Muscle layer of duodenum (tissue), 2 donors: ENCODE measurements at regions not wholly inside any gene's neighbourhood (a gene's known extent, or its start where the extent isn't known, plus 50 kb on each side); places are given as distances from the start of the nearest gene placed in this dataset.

Source experiments
- H3K27ac ChIP-seq: one replicate; pipeline ENCODE4 v1.7.0; 2013; ENCODE audit warnings: mild to moderate bottlenecking, low read length
- H3K27me3 ChIP-seq: one replicate; pipeline ENCODE4 v1.7.0; 2013; ENCODE audit warnings: low read depth, mild to moderate bottlenecking, control low read depth, low read length
- H3K36me3 ChIP-seq, 2 donors: one replicate each; pipeline ENCODE4 v1.7.0; 2013; ENCODE audit warnings: low read length in 2 of 2, control low read depth in 1 of 2, mild to moderate bottlenecking in 1 of 2; ENCODE audit not compliant: insufficient read depth in 2 of 2, control insufficient read depth in 1 of 2
- H3K4me1 ChIP-seq, 2 donors: one replicate each; pipeline ENCODE4 v1.7.0; 2013; ENCODE audit warnings: low read length in 2 of 2, mild to moderate bottlenecking in 2 of 2, control low read depth in 1 of 2, moderate library complexity in 1 of 2; ENCODE audit not compliant: insufficient read depth in 2 of 2, control insufficient read depth in 1 of 2
- H3K4me3 ChIP-seq, 2 donors: one replicate each; pipeline ENCODE4 v1.7.0; 2013; ENCODE audit warnings: low read length in 2 of 2, low read depth in 1 of 2, mild to moderate bottlenecking in 1 of 2
- H3K9me3 ChIP-seq, 2 donors: one replicate each; pipeline ENCODE4 v1.7.0; 2013; ENCODE audit warnings: low read length in 2 of 2, control low read depth in 1 of 2, mild to moderate bottlenecking in 1 of 2; ENCODE audit not compliant: control insufficient read depth in 1 of 2
- donor health status: healthy.

GRCh38 chr10:131842351-131843088 is 58.3 kb upstream of the PPP2R2D start:
- Histone ChIP-seq H3K4me3 (no peak overlapping the region), H3K36me3 (no peaks in the 10 kb centered on the region), H3K27ac (no peak overlapping the region), H3K27me3 (no peaks in the 10 kb centered on the region), H3K9me3 (no peaks in the 10 kb centered on the region), H3K4me1 (no peaks in the 10 kb centered on the region)

- H3K9me3 ChIP-seq: no peaks in the 10 kb centered on the region
- H3K4me3 ChIP-seq: no peak overlapping the region
- H3K4me1 ChIP-seq: no peaks in the 10 kb centered on the region
- no peaks in the 10 kb centered on the region for H3K36me3 ChIP-seq
- H3K27ac ChIP-seq: no peak overlapping the region
- no peaks in the 10 kb centered on the region for H3K27me3 ChIP-seq
Observed at GRCh38 chr10:131843089-131843595, 57.7 kb upstream of the PPP2R2D start.

GRCh38 chr10:131843881-131844284 is 56.9 kb upstream of the PPP2R2D start:
- Histone ChIP-seq H3K27me3 (no peaks in the 10 kb centered on the region), H3K4me3 (no peak overlapping the region), H3K36me3 (no peaks in the 10 kb centered on the region), H3K4me1 (no peaks in the 10 kb centered on the region), H3K27ac (no peak overlapping the region), H3K9me3 (no peaks in the 10 kb centered on the region)

- Histone ChIP-seq H3K9me3 (no peaks in the 10 kb centered on the region), H3K36me3 (no peaks in the 10 kb centered on the region), H3K27me3 (no peaks in the 10 kb centered on the region), H3K4me1 (no peaks in the 10 kb centered on the region), H3K4me3 (no peak overlapping the region), H3K27ac (no peak overlapping the region)
Observed at GRCh38 chr10:131844529-131845084, 56.2 kb upstream of the PPP2R2D start.

GRCh38 chr10:131845505-131846239 is 55.1 kb upstream of the PPP2R2D start:
- Histone ChIP-seq H3K4me1 (no peaks in the 10 kb centered on the region), H3K36me3 (no peaks in the 10 kb centered on the region), H3K27ac (no peak overlapping the region), H3K9me3 (no peaks in the 10 kb centered on the region), H3K4me3 (no peak overlapping the region), H3K27me3 (no peaks in the 10 kb centered on the region)

- no peaks in the 10 kb centered on the region for H3K4me1 ChIP-seq
- H3K36me3 ChIP-seq: no peaks in the 10 kb centered on the region
- no peaks in the 10 kb centered on the region for H3K9me3 ChIP-seq
- H3K27me3 ChIP-seq: no peaks in the 10 kb centered on the region
- no peak overlapping the region for H3K27ac ChIP-seq
- H3K4me3 ChIP-seq: no peak overlapping the region
Observed at GRCh38 chr10:131846240-131847101, 54.3 kb upstream of the PPP2R2D start.

GRCh38 chr10:131847241-131847783 is 53.5 kb upstream of the PPP2R2D start:
- Histone ChIP-seq H3K4me1 (no peaks in the 10 kb centered on the region), H3K27me3 (no peaks in the 10 kb centered on the region), H3K27ac (no peak overlapping the region)

GRCh38 chr10:131848296-131848695 is 52.5 kb upstream of the PPP2R2D start:
- H3K27me3 ChIP-seq: no peaks in the 10 kb centered on the region
- no peak overlapping the region for H3K27ac ChIP-seq

More at GRCh38 chr10:131847241-131847783, 53.5 kb upstream of the PPP2R2D start:
- no peaks in the 10 kb centered on the region for H3K9me3 ChIP-seq
- no peak overlapping the region for H3K4me3 ChIP-seq
- no peaks in the 10 kb centered on the region for H3K36me3 ChIP-seq

GRCh38 chr10:131848741-131849590 is 51.8 kb upstream of the PPP2R2D start:
- H3K36me3 ChIP-seq: no peaks in the 10 kb centered on the region
- no peak overlapping the region for H3K4me3 ChIP-seq
- no peak overlapping the region for H3K27ac ChIP-seq
- no peaks in the 10 kb centered on the region for H3K9me3 ChIP-seq
- H3K27me3 ChIP-seq: no peaks in the 10 kb centered on the region
- H3K4me1 ChIP-seq: no peaks in the 10 kb centered on the region

More at GRCh38 chr10:131848296-131848695, 52.5 kb upstream of the PPP2R2D start:
- no peaks in the 10 kb centered on the region for H3K4me1 ChIP-seq
- H3K9me3 ChIP-seq: no peaks in the 10 kb centered on the region
- H3K36me3 ChIP-seq: no peaks in the 10 kb centered on the region
- H3K4me3 ChIP-seq: no peak overlapping the region
